ENCODE measurements at regions not wholly inside any gene's neighbourhood (a gene's known extent, or its start where the extent isn't known, plus 50 kb on each side); places are given as distances from the start of the nearest gene placed in this dataset.

DNA sequence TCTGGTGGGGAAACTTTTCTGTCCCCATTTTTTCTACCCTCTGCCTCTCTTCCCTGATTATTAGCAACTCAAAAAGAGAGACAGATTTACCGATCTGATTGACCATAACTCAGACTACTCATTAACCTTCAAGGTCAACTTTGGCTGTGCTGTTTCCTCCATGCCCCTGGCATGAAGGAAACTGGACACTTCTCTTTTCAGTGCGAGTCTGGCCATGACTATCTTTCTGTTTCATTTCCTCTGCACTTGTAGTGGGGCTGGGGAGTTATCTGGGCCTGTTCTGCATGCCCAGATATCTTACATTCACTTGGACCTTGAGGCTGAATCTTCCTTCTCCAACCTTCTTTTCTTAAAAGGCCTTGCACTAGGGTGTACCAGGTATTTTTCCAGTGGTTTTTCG is 76.9 kb upstream of the SLCO2A1 start:
- no peak for ATAC-seq
- no peak for TF ChIP-seq BACH2 (CRISPR knock-in tag; IDR thresholded peaks at IDR 0.05; ENCODE audit: borderline replicate concordance)
- no peak for TF ChIP-seq ZFP30 (CRISPR knock-in tag; IDR thresholded peaks at IDR 0.05)
- TF ChIP-seq TCF4 (CRISPR knock-in tag; IDR thresholded peaks at IDR 0.05; ENCODE audit: borderline replicate concordance): no peak
- TF ChIP-seq ARNTL (CRISPR knock-in tag; IDR thresholded peaks at IDR 0.05; ENCODE audit: borderline replicate concordance, low read depth): no peak
- TF ChIP-seq, protein P1, sequence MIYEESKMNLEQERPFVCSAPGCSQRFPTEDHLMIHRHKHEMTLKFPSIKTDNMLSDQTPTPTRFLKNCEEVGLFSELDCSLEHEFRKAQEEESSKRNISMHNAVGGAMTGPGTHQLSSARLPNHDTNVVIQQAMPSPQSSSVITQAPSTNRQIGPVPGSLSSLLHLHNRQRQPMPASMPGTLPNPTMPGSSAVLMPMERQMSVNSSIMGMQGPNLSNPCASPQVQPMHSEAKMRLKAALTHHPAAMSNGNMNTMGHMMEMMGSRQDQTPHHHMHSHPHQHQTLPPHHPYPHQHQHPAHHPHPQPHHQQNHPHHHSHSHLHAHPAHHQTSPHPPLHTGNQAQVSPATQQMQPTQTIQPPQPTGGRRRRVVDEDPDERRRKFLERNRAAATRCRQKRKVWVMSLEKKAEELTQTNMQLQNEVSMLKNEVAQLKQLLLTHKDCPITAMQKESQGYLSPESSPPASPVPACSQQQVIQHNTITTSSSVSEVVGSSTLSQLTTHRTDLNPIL (CRISPR knock-in tag; IDR thresholded peaks at IDR 0.05; ENCODE audit: low read depth): no peak
- TF ChIP-seq CSDC2 (CRISPR knock-in tag; IDR thresholded peaks at IDR 0.05): no peak
- TF ChIP-seq ZNF8 (CRISPR knock-in tag; IDR thresholded peaks at IDR 0.05): no peak
- TF ChIP-seq ESRRG (CRISPR knock-in tag; IDR thresholded peaks at IDR 0.05): no peak
- no peak for TF ChIP-seq TOX (CRISPR knock-in tag; IDR thresholded peaks at IDR 0.05; ENCODE audit: borderline replicate concordance)
- TF ChIP-seq ZFP3 (CRISPR knock-in tag; IDR thresholded peaks at IDR 0.05): no peak
- TF ChIP-seq OSR1 (CRISPR knock-in tag; IDR thresholded peaks at IDR 0.05): no peak
- TF ChIP-seq, protein P2, sequence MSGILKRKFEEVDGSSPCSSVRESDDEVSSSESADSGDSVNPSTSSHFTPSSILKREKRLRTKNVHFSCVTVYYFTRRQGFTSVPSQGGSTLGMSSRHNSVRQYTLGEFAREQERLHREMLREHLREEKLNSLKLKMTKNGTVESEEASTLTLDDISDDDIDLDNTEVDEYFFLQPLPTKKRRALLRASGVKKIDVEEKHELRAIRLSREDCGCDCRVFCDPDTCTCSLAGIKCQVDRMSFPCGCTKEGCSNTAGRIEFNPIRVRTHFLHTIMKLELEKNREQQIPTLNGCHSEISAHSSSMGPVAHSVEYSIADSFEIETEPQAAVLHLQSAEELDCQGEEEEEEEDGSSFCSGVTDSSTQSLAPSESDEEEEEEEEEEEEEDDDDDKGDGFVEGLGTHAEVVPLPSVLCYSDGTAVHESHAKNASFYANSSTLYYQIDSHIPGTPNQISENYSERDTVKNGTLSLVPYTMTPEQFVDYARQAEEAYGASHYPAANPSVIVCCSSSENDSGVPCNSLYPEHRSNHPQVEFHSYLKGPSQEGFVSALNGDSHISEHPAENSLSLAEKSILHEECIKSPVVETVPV (CRISPR knock-in tag; IDR thresholded peaks at IDR 0.05): no peak
- TF ChIP-seq PPARA (CRISPR knock-in tag; IDR thresholded peaks at IDR 0.05; ENCODE audit: borderline replicate concordance): no peak
- TF ChIP-seq GLIS3 (CRISPR knock-in tag; IDR thresholded peaks at IDR 0.05): no peak
- TF ChIP-seq, protein P3, sequence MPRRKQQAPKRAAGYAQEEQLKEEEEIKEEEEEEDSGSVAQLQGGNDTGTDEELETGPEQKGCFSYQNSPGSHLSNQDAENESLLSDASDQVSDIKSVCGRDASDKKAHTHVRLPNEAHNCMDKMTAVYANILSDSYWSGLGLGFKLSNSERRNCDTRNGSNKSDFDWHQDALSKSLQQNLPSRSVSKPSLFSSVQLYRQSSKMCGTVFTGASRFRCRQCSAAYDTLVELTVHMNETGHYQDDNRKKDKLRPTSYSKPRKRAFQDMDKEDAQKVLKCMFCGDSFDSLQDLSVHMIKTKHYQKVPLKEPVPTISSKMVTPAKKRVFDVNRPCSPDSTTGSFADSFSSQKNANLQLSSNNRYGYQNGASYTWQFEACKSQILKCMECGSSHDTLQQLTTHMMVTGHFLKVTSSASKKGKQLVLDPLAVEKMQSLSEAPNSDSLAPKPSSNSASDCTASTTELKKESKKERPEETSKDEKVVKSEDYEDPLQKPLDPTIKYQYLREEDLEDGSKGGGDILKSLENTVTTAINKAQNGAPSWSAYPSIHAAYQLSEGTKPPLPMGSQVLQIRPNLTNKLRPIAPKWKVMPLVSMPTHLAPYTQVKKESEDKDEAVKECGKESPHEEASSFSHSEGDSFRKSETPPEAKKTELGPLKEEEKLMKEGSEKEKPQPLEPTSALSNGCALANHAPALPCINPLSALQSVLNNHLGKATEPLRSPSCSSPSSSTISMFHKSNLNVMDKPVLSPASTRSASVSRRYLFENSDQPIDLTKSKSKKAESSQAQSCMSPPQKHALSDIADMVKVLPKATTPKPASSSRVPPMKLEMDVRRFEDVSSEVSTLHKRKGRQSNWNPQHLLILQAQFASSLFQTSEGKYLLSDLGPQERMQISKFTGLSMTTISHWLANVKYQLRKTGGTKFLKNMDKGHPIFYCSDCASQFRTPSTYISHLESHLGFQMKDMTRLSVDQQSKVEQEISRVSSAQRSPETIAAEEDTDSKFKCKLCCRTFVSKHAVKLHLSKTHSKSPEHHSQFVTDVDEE (CRISPR knock-in tag; IDR thresholded peaks at IDR 0.05): no peak
- TF ChIP-seq ISL1 (CRISPR knock-in tag; IDR thresholded peaks at IDR 0.05): no peak
- TF ChIP-seq, protein P4, sequence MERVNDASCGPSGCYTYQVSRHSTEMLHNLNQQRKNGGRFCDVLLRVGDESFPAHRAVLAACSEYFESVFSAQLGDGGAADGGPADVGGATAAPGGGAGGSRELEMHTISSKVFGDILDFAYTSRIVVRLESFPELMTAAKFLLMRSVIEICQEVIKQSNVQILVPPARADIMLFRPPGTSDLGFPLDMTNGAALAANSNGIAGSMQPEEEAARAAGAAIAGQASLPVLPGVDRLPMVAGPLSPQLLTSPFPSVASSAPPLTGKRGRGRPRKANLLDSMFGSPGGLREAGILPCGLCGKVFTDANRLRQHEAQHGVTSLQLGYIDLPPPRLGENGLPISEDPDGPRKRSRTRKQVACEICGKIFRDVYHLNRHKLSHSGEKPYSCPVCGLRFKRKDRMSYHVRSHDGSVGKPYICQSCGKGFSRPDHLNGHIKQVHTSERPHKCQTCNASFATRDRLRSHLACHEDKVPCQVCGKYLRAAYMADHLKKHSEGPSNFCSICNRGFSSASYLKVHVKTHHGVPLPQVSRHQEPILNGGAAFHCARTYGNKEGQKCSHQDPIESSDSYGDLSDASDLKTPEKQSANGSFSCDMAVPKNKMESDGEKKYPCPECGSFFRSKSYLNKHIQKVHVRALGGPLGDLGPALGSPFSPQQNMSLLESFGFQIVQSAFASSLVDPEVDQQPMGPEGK (CRISPR knock-in tag; IDR thresholded peaks at IDR 0.05; ENCODE audit: borderline replicate concordance): no peak
- no peak for TF ChIP-seq SNAI2 (CRISPR knock-in tag; IDR thresholded peaks at IDR 0.05)
- TF ChIP-seq, protein P5, sequence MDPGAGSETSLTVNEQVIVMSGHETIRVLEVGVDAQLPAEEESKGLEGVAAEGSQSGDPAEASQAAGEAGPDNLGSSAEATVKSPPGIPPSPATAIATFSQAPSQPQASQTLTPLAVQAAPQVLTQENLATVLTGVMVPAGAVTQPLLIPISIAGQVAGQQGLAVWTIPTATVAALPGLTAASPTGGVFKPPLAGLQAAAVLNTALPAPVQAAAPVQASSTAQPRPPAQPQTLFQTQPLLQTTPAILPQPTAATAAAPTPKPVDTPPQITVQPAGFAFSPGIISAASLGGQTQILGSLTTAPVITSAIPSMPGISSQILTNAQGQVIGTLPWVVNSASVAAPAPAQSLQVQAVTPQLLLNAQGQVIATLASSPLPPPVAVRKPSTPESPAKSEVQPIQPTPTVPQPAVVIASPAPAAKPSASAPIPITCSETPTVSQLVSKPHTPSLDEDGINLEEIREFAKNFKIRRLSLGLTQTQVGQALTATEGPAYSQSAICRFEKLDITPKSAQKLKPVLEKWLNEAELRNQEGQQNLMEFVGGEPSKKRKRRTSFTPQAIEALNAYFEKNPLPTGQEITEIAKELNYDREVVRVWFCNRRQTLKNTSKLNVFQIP (CRISPR knock-in tag; IDR thresholded peaks at IDR 0.05; ENCODE audit: borderline replicate concordance, low read depth): no peak
- TF ChIP-seq RARB (CRISPR knock-in tag; IDR thresholded peaks at IDR 0.05): no peak

DNA sequence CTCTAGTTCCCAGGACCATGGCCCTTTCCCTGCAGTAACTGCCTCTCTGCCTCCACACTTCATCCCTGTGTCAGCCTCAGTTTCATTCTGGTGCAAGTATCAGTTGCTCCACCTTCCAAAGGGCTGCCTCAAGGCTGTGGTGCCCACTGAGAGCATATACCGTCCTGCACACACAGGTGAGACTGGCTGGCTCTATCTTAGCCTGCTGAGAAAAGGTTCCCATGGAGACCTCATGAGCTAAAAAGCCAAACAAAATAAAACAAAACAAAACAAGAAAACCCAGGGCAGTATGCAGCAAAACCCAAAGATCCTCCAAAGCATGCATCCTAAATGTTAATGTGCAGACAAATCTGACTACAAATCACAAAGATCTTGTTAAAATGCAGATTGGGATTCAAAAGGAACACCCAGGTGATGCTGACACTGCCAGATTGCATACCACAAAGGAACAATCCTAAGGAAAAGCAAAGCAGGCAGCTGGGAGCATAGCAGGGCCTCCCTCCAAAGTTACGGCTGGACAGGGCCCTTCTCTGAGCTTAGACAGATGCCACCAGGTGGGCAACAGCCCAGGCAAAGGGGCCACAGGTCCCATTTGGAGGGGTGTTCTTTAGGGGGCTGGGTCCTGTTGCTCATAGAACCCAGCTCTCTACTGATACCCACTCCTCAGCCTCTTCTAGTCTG is 76.3 kb upstream of the SLCO2A1 start:
- TF ChIP-seq, protein P2 (CRISPR knock-in tag; IDR thresholded peaks at IDR 0.05): no peak
- TF ChIP-seq, protein P3 (CRISPR knock-in tag; IDR thresholded peaks at IDR 0.05): no peak
- TF ChIP-seq, protein P4 (CRISPR knock-in tag; IDR thresholded peaks at IDR 0.05; ENCODE audit: borderline replicate concordance): no peak
- TF ChIP-seq ISL1 (CRISPR knock-in tag; IDR thresholded peaks at IDR 0.05) (no peak), TCF4 (CRISPR knock-in tag; IDR thresholded peaks at IDR 0.05; ENCODE audit: borderline replicate concordance) (no peak), ARNTL (CRISPR knock-in tag; IDR thresholded peaks at IDR 0.05; ENCODE audit: borderline replicate concordance, low read depth) (no peak), ESRRG (CRISPR knock-in tag; IDR thresholded peaks at IDR 0.05) (no peak), GLIS3 (CRISPR knock-in tag; IDR thresholded peaks at IDR 0.05) (no peak), CSDC2 (CRISPR knock-in tag; IDR thresholded peaks at IDR 0.05) (no peak)
- TF ChIP-seq, protein P1 (CRISPR knock-in tag; IDR thresholded peaks at IDR 0.05; ENCODE audit: low read depth): no peak
- no peak for ATAC-seq

All from SK-N-SH treated with all-trans-retinoic acid at 6 μM for 48 hours (cell line).